CD4-positive, alpha-beta T cell treated with Interleukin-21 for 1 hour (primary cell): ENCODE measurements at regions not wholly inside any gene's neighbourhood (a gene's known extent, or its start where the extent isn't known, plus 50 kb on each side); places are given as distances from the start of the nearest gene placed in this dataset.
"Not testable (repeated sequence)": the region's sequence is repeated elsewhere in the genome, so short reads cannot be mapped to it uniquely, and the experiment has no call there.

Experiments
- DNase-seq: peaks from one replicate; pipeline ENCODE4 v3.0.0-alpha.2; 2020

- no peak for DNase-seq
Observed at GRCh38 chr5:35561396-35561795, 56.3 kb upstream of the SPEF2 start.

- no peak for DNase-seq
Observed at GRCh38 chr5:35557748-35558147, 59.9 kb upstream of the SPEF2 start.

- no peak for DNase-seq
Observed at GRCh38 chr5:35557199-35557598, 60.5 kb upstream of the SPEF2 start.

- no peak for DNase-seq
Observed at GRCh38 chr5:35554016-35554415, 63.6 kb upstream of the SPEF2 start.

- DNase-seq: no peak
Observed at GRCh38 chr5:35545190-35545589, 72.5 kb upstream of the SPEF2 start.

- no peak for DNase-seq
Observed at GRCh38 chr5:35543408-35543807, 74.3 kb upstream of the SPEF2 start.

- no peak for DNase-seq
Observed at GRCh38 chr5:35540002-35540401, 77.7 kb upstream of the SPEF2 start.

GRCh38 chr5:35538198-35538931 lies 79.3 kb upstream of the SPEF2 start:
- DNase-seq: no peak

- no peak for DNase-seq
Observed at GRCh38 chr5:35533156-35533555, 84.5 kb upstream of the SPEF2 start.

- not testable (repeated sequence) for DNase-seq
Observed at GRCh38 chr5:35531553-35531952, 86.1 kb upstream of the SPEF2 start.

- peak; percentile 0 for DNase-seq
Observed at GRCh38 chr5:35518104-35518503, 99.6 kb upstream of the SPEF2 start.

GRCh38 chr5:35516271-35516670 lies 101.4 kb upstream of the SPEF2 start:
- no peak for DNase-seq

GRCh38 chr5:35513612-35514011 lies 104.1 kb upstream of the SPEF2 start:
- no peak for DNase-seq

GRCh38 chr5:35502206-35502605 lies 115.5 kb upstream of the SPEF2 start:
- DNase-seq: no peak

- DNase-seq: no peak
Observed at GRCh38 chr5:35488791-35489190, 128.9 kb upstream of the SPEF2 start.

- no peak for DNase-seq
Observed at GRCh38 chr5:35488055-35488454, 129.6 kb upstream of the SPEF2 start.

GRCh38 chr5:35487233-35488025 lies 130.2 kb upstream of the SPEF2 start:
- no peak for DNase-seq

- DNase-seq: no peak
Observed at GRCh38 chr5:35485487-35485886, 132.2 kb upstream of the SPEF2 start.

- DNase-seq: no peak
Observed at GRCh38 chr5:35484241-35484640, 133.4 kb upstream of the SPEF2 start.

- DNase-seq: no peak
Observed at GRCh38 chr5:35483780-35484179, 133.9 kb upstream of the SPEF2 start.

GRCh38 chr5:35483191-35483590 lies 134.5 kb upstream of the SPEF2 start:
- DNase-seq: no peak

- no peak for DNase-seq
Observed at GRCh38 chr5:35482167-35482755, 135.4 kb upstream of the SPEF2 start.

GRCh38 chr5:35478856-35479682 lies 138.6 kb upstream of the SPEF2 start:
- DNase-seq: peak; percentile 43
